GM12865 (cell line): ENCODE measurements at regions not wholly inside any gene's neighbourhood (a gene's known extent, or its start where the extent isn't known, plus 50 kb on each side); places are given as distances from the start of the nearest gene placed in this dataset.
"Not testable (repeated sequence)": the region's sequence is repeated elsewhere in the genome, so short reads cannot be mapped to it uniquely, and the experiment has no call there.

Source experiments
- DNase-seq: peaks from one replicate; pipeline ENCODE4 v3.0.0; 2010; ENCODE audit warnings: low read depth
- H3K4me3 ChIP-seq: 2 replicates; pipeline ENCODE4 v1.5.1; 2011; ENCODE audit warnings: mild to moderate bottlenecking, low read depth, low read length, control low read depth
- CTCF ChIP-seq: IDR thresholded peaks from 2 replicates; pipeline ENCODE4 v1.5.1; 2011; ENCODE audit warnings: low read length, control low read depth, low read depth, inconsistent platforms; ENCODE audit not compliant: insufficient read depth; ENCODE audit errors: missing control alignments

GRCh38 chr2:193074933-193075332 lies 880.2 kb upstream of the TMEFF2 start:
- no peak overlapping the region for H3K4me3 ChIP-seq
- no peak for TF ChIP-seq CTCF

GRCh38 chr2:193072647-193073046 lies 877.9 kb upstream of the TMEFF2 start:
- DNase-seq: no peak

More at GRCh38 chr2:193074933-193075332, 880.2 kb upstream of the TMEFF2 start:
- DNase-seq: no peak

GRCh38 chr2:193025556-193025955 lies 830.8 kb upstream of the TMEFF2 start:
- DNase-seq, H3K4me3 ChIP-seq: not testable (repeated sequence)

More at GRCh38 chr2:193072647-193073046, 877.9 kb upstream of the TMEFF2 start:
- no peak overlapping the region for H3K4me3 ChIP-seq
- no peak for TF ChIP-seq CTCF

- H3K4me3 ChIP-seq: no peak overlapping the region
- no peak for TF ChIP-seq CTCF
Measured at GRCh38 chr2:193024791-193025190, 830.1 kb upstream of the TMEFF2 start.

GRCh38 chr2:193011870-193012269 lies 817.1 kb upstream of the TMEFF2 start:
- DNase-seq: no peak
- TF ChIP-seq CTCF: no peak

More at GRCh38 chr2:193024791-193025190, 830.1 kb upstream of the TMEFF2 start:
- DNase-seq: no peak

DNA sequence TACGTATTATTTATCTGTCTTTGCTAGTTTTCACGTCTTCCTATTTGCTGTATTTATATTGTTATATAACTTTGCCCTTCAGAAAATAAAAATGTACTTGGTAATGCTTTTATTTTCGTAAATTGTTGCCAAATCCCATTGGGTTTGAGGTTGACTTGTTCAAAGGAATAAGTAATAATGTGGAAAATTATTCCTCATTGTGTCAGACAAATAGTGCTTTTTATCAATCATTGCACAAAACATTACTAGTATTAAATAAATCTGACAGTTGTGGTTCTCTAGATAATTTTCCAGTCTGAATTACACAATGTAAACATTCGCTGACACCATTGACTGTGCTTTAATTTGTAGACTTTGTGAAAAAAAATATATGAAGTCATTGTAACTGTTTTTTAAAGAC lies 798.3 kb upstream of the TMEFF2 start:
- no peak for DNase-seq
- no peak for TF ChIP-seq CTCF
- no peak overlapping the region for H3K4me3 ChIP-seq

More at GRCh38 chr2:193011870-193012269, 817.1 kb upstream of the TMEFF2 start:
- H3K4me3 ChIP-seq: no peak overlapping the region

- H3K4me3 ChIP-seq: no peak overlapping the region
- no peak for TF ChIP-seq CTCF
- no peak for DNase-seq
Measured at GRCh38 chr2:192983173-192983572, 788.4 kb upstream of the TMEFF2 start.
